ENCODE measurements at regions not wholly inside any gene's neighbourhood (a gene's known extent, or its start where the extent isn't known, plus 50 kb on each side); places are given as distances from the start of the nearest gene placed in this dataset.

DNA sequence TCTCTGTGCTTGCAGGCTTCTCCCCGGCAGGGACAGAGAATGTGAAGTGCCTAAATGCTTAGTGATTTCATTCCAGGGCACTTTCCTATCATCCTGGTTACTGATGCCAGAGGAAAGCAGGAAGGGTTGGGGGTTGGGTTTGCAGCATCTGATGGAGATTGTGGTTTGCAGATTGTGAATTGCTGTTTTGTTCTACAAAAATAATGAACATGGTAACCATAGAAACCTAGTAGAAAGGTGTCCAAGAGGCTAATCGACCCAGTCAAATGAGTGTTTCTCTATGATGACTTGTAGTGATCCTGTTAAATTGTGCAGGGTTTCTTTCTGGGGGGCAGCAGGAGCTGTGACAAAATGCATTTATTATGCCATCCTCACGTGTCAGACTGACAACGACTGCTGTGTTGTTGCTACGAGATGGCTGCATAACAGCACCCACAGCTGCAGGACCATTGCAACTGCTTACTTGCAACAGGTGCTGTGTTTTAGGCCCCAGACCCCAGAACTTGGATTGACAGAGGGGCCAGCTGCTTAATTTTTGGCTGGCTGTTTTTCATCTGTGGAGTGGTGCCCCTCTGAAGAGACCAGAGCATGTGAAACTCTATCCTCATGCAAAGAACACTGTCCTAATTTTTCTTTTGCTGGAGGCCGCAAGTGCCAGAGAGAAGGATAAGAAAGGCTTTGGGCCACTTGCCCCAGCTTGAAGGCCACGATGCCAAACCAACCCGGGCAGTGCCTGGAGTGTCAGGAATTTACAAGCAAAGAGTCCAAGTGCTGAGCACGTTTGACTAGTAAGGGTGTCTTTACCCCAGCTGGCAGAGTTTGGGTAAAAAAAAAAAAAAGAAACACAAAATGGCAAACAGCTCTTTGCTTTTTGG lies 397.8 kb downstream of the GADD45G start:
- no peak overlapping the region for H3K4me3 ChIP-seq (ENCODE audit: insufficient read depth, low read depth, low read length)
- no peak for DNase-seq
- H3K27me3 ChIP-seq (ENCODE audit: control insufficient read depth, insufficient read depth, low read length) = no peaks in the 10 kb centered on the region
- H3K36me3 ChIP-seq (replicated peaks; ENCODE audit: control insufficient read depth, insufficient read depth, low read length) = no peaks in the 10 kb centered on the region

DNA sequence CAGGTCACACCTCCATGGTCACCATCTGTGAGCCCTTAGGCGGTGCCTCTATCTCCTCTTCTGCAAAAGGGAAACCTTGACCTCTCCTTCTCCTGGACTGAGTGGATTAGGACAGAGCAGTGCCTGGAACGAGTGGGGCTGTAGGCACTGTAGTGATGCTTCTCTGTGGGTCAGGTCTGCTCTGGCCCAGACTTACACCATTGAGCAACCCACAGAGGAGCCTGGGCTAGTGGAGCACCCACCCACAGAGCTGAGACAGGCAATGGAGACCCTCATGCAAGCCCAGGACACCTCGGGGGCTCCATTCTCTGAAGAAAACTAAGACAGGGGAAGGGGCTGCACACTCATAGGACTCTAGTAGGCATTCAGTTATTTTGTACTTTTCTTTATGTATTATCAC lies 400.6 kb downstream of the GADD45G start:
- Histone ChIP-seq H3K4me3 (ENCODE audit: insufficient read depth, low read depth, low read length) (no peak overlapping the region), H3K36me3 (replicated peaks; ENCODE audit: control insufficient read depth, insufficient read depth, low read length) (no peaks in the 10 kb centered on the region), H3K27me3 (ENCODE audit: control insufficient read depth, insufficient read depth, low read length) (no peaks in the 10 kb centered on the region)
- no peak for DNase-seq

DNA sequence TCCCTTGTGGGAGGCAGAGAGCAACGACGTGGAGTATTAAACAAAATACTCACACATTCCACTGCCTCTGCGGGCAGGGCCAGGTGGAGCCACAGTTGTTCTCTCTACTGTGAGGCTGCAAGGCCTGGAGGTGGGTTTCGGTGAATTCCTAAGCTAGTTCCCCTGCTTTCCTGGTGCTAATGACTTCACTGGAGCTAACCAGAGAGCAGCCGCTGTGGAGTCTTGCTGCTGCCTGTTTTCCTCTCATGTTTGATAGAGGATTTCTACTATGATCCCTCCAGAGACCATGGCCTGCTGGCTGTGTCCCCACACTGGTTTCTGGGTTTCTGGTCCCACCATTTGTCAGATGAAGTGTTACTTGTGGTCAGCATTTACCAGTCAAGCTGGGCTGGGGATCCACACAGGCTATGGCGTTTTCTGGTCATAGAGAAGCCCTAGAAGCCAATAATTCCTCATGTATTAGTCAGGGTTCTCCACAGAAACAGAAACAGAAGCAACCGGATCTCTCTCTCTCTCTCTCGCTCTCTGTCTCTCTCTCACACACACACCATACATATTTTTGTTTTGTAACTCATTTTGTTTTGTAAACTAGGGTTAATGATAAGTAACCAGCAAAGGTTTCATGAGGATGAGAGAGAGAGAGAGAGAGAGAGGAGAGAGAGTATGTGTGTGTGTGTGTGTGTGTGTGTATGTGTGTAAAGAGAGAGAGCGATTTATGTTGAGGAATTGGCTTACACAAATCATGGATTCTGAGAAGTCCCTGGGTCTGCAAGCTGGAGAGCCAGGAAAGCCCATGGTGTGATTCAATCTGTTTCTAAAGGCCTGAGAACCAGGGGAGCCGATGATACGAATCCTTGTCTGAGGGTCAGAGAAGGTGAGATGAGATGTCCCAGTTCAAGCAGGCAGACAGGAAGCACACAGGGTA lies 403.0 kb downstream of the GADD45G start:
- no peak for DNase-seq
- no peaks in the 10 kb centered on the region for H3K27me3 ChIP-seq (ENCODE audit: control insufficient read depth, insufficient read depth, low read length)
- no peaks in the 10 kb centered on the region for H3K36me3 ChIP-seq (replicated peaks; ENCODE audit: control insufficient read depth, insufficient read depth, low read length)
- H3K4me3 ChIP-seq (ENCODE audit: insufficient read depth, low read depth, low read length) = no peak overlapping the region

DNA sequence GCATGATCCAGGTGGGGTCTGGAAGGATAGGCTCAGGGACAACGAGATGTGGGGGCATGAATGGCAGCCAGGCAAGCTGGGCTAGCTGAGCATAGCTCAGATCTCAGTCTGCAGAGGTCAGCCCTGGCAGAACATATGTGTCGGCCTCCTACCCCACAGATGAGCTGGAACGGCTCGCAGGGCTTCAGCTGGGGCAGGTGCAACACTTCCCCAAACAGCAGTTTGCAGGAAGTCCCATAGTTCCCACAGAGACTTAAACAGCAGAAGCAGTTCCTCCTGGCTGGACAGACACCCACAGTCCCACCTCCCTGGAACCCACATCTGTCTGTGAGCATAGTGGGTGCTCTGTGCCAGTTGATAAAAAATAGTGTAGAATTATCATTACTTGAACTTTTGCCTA lies 404.6 kb downstream of the GADD45G start:
- Histone ChIP-seq H3K4me3 (ENCODE audit: insufficient read depth, low read depth, low read length) (no peak overlapping the region), H3K36me3 (replicated peaks; ENCODE audit: control insufficient read depth, insufficient read depth, low read length) (no peaks in the 10 kb centered on the region), H3K27me3 (ENCODE audit: control insufficient read depth, insufficient read depth, low read length) (no peaks in the 10 kb centered on the region)
- DNase-seq = no peak

DNA sequence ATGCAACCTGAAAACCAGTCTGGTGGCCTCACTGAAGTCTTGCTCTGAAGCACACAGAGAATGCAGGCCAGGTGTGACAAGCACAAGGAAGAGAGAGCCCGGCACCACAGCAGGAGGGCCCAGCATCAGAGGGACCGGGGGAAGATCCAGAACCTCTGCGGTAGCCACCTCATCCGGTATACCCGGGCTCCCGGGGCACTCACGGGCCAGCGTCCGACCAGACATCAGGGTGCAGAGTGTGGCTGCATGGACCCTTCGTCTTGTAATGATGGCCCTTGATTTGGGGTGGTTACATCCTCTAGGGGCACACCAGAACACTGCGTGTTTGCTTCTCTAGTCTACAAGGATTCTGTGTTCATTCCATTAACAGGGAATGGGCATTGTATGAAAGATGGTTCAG lies 406.0 kb downstream of the GADD45G start:
- Histone ChIP-seq H3K27me3 (ENCODE audit: control insufficient read depth, insufficient read depth, low read length) (no peaks in the 10 kb centered on the region), H3K36me3 (replicated peaks; ENCODE audit: control insufficient read depth, insufficient read depth, low read length) (no peaks in the 10 kb centered on the region), H3K4me3 (ENCODE audit: insufficient read depth, low read depth, low read length) (no peak overlapping the region)
- no peak for DNase-seq

DNA sequence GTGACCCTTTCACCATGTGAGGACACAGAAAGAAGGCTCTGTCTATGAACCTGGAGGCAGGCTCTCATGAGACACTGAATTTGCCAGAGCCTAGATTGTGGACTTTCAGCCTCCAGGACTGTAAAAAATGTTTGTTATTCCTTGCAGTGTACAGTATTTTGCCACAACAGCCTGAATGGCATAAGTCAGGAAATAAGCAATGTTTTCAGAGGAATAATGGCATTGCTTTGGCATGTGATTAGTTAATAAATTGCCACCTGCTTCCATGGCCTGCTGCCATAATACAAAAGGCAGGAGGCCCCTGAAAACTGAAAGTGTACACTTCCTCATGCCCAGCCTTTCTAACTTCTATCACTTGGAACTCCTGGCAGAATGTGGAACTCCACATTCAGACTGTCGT lies 408.1 kb downstream of the GADD45G start:
- no peak for DNase-seq
- no peaks in the 10 kb centered on the region for H3K27me3 ChIP-seq (ENCODE audit: control insufficient read depth, insufficient read depth, low read length)
- H3K36me3 ChIP-seq (replicated peaks; ENCODE audit: control insufficient read depth, insufficient read depth, low read length) = no peaks in the 10 kb centered on the region
- H3K4me3 ChIP-seq (ENCODE audit: insufficient read depth, low read depth, low read length) = no peak overlapping the region

DNA sequence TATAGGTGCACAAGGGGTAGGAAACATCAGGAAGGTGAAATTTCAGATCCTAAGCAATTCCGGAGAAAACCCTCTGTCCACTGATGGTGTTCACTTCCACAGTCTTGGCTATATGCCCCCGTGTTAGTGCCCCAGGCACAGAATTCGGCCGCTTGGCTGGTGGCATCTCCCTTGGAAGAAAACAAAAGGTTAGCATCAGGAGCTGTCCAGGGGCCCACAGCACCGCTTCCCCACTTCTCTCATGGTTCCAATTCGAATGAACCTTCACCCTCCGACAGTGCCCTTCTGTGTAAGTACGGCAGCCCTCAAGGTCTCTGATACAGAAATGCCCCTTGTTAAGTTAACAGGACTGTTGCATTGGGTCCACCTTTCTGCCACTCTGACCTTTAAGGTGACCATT lies 409.0 kb downstream of the GADD45G start:
- DNase-seq = no peak
- H3K4me3 ChIP-seq (ENCODE audit: insufficient read depth, low read depth, low read length) = no peak overlapping the region
- no peaks in the 10 kb centered on the region for H3K36me3 ChIP-seq (replicated peaks; ENCODE audit: control insufficient read depth, insufficient read depth, low read length)
- no peaks in the 10 kb centered on the region for H3K27me3 ChIP-seq (ENCODE audit: control insufficient read depth, insufficient read depth, low read length)

DNA sequence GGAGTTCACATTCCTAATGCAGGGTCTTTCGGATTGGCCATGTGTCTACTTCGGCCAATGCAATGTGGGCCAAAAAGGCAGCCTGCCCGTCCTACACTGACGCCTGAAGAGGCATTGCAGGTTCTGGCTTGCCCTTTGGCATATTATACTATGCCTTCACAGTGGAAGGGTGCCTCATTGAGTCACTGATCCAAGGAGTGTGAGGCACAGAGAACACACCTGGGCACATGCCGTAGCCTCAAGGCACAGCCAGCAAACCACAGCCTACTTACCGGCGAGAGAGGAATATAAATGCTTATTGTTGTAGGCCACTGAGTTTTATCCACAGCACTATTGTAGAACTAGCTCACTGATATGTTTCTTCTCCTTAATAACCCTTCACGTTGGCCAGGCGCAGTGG lies 409.6 kb downstream of the GADD45G start:
- DNase-seq = no peak
- Histone ChIP-seq H3K36me3 (replicated peaks; ENCODE audit: control insufficient read depth, insufficient read depth, low read length) (no peaks in the 10 kb centered on the region), H3K27me3 (ENCODE audit: control insufficient read depth, insufficient read depth, low read length) (no peaks in the 10 kb centered on the region), H3K4me3 (ENCODE audit: insufficient read depth, low read depth, low read length) (no peak overlapping the region)

DNA sequence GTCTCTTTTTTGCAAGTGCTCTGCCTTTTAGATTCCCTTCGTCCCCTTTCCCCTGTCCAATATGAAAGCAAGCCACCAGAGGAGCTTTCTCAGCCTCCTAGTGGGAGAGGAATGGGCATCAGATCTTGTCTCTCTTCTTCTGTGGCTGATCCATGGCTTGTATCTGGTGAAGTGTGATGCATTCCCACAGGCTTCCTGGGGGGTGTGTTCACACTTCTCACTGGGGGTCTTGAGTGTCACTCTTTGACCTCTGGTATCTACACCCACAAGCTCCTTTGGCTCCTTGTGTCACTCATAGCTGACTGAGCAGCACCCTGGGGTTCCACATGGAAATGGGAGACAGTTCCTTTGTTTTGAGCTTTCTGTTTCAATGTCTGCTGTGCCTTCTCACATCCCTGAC lies 411.5 kb downstream of the GADD45G start:
- H3K27me3 ChIP-seq (ENCODE audit: control insufficient read depth, insufficient read depth, low read length) = no peaks in the 10 kb centered on the region
- no peaks in the 10 kb centered on the region for H3K36me3 ChIP-seq (replicated peaks; ENCODE audit: control insufficient read depth, insufficient read depth, low read length)
- no peak overlapping the region for H3K4me3 ChIP-seq (ENCODE audit: insufficient read depth, low read depth, low read length)
- no peak for DNase-seq

DNA sequence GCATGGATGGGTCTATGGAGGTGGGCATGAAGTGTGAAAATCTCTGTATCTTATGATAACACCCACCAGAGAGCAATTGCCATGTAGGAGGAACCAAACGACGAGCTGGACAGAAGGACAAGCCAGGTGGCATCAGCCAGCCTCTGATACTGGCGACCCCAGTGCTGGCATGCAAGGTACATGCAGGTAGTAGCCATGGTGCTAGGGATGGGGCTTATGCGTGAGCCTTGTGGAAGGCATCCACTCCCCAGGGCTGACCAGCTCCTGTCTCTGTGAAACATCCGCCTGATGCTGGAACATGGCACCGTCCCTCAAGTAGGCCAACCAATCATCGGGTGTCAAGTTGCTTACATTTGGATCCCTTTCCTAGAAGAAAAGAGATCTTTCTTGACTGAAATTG lies 412.9 kb downstream of the GADD45G start:
- Histone ChIP-seq H3K4me3 (ENCODE audit: insufficient read depth, low read depth, low read length) (no peak overlapping the region), H3K36me3 (replicated peaks; ENCODE audit: control insufficient read depth, insufficient read depth, low read length) (no peaks in the 10 kb centered on the region), H3K27me3 (ENCODE audit: control insufficient read depth, insufficient read depth, low read length) (no peaks in the 10 kb centered on the region)
- no peak for DNase-seq

DNA sequence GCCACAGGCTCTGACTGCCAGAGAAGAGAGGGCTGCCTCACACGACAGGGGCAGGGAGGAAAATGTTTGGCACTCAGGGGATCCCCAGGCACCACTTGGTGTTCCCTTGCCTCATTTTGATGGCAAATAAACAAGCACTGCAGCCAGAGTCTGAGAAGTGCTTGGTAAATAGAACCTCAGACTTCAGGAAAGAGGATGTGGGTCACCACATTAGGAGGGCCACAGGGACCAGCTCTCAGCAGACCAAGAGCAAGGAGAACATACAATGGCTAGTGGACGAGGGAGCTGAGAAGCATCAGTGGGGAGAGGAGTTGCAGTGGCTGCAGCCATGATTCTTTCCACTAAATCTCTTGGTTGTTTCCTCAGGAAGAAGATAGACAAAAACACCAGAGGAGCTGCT lies 413.9 kb downstream of the GADD45G start:
- no peak for DNase-seq
- no peak overlapping the region for H3K4me3 ChIP-seq (ENCODE audit: insufficient read depth, low read depth, low read length)

DNA sequence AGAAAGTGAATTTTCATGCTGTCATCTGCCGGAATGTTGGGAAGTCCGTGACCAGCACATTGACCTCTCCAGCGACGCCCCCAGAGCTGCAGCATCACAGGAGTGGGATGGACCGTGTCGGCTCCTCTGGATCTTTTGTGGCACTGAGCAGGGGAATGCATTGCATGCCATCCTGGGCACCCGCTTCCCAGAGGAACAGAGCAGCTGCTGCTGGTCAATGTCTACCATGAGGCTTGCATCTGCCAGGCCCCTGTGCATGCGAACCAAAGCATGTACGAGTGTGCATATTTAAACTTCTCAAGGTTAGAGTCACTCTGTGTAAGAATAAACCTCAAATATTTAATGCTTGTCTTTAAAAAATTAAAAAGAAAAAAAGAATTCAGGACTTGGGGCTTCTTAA lies 414.8 kb downstream of the GADD45G start:
- Histone ChIP-seq H3K36me3 (replicated peaks; ENCODE audit: control insufficient read depth, insufficient read depth, low read length) (no peaks in the 10 kb centered on the region), H3K4me3 (ENCODE audit: insufficient read depth, low read depth, low read length) (no peak overlapping the region), H3K27me3 (ENCODE audit: control insufficient read depth, insufficient read depth, low read length) (no peaks in the 10 kb centered on the region)
- DNase-seq = no peak

More for the DNA sequence above, 413.9 kb downstream of the GADD45G start:
- no peaks in the 10 kb centered on the region for H3K27me3 ChIP-seq (ENCODE audit: control insufficient read depth, insufficient read depth, low read length)
- H3K36me3 ChIP-seq (replicated peaks; ENCODE audit: control insufficient read depth, insufficient read depth, low read length) = no peaks in the 10 kb centered on the region

DNA sequence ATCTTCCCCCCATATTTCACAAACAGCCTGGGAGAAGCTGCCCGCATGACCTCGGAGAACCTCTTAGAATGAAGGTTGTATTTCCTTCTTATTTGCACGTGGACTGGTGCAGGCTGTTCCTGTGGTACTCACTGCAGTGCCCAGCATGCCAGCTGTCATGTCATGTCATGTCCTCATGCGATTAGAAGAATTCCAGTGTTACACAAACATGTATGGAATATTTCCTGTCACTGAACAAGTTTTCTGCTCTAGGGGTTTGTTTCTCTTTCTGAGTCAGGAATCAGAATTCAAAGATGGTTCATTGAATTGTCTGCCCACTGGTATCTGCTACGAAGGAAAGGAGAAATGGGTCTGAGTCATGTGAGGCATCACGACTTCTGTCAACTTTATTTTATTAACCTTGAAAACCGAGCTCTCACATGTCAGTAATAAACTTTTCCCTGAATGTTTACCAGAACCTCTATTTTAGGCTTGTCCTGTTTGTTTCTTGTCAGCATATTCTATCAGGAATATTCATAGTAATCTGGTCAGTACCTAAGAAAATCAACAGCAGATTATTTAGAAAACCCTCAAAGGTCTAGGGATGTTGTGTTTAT lies 415.6 kb downstream of the GADD45G start:
- no peaks in the 10 kb centered on the region for H3K36me3 ChIP-seq (replicated peaks; ENCODE audit: control insufficient read depth, insufficient read depth, low read length)
- no peaks in the 10 kb centered on the region for H3K27me3 ChIP-seq (ENCODE audit: control insufficient read depth, insufficient read depth, low read length)
- no peak overlapping the region for H3K4me3 ChIP-seq (ENCODE audit: insufficient read depth, low read depth, low read length)
- DNase-seq = no peak

DNA sequence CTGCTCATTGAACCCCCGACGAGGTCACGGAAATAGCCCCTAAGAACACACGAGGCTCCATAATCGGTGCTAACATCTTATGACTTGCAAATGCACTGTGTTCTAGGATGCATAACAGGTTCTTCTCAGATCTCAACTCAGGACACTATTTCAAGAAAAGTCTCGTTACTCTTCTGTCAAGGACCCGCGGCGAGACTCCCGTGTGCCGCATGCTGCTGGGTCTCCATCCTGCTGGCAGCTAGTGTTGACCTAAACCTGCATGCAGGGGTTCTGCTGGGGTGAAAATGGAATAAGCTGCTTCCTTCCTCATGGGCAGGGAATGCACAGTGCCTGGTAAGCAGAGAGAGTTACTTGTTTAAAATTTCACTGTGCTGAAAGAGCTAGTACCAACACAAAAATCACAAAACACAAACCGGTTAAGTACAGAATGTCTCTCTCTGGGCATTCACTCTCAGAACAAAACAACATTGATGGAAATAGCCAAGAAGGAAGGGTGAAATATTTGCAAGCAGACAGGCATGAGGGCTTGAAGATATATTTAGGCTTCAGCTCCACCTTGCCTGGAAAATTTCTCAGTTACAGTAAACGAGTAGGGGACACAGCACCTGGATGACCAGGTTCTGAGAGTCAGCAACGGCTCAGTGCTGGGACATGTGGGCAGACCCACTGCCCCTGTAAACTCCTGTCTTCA lies 416.5 kb downstream of the GADD45G start:
- H3K36me3 ChIP-seq (replicated peaks; ENCODE audit: control insufficient read depth, insufficient read depth, low read length) = no peaks in the 10 kb centered on the region
- no peak for DNase-seq
- no peaks in the 10 kb centered on the region for H3K27me3 ChIP-seq (ENCODE audit: control insufficient read depth, insufficient read depth, low read length)
- H3K4me3 ChIP-seq (ENCODE audit: insufficient read depth, low read depth, low read length) = no peak overlapping the region
